GM23248 (cell line): ENCODE measurements at regions not wholly inside any gene's neighbourhood (a gene's known extent, or its start where the extent isn't known, plus 50 kb on each side); places are given as distances from the start of the nearest gene placed in this dataset.

ENCODE experiments used
- EZH2 ChIP-seq: fragments of 200-600 bp; sonication (generic); IDR thresholded peaks from 2 replicates; pipeline ENCODE4 v1.6.1; 2018; ENCODE audit warnings: antibody characterized with exemption, mild to moderate bottlenecking; ENCODE audit not compliant: insufficient read depth, poor library complexity, severe bottlenecking
- EZH2phosphoT487 ChIP-seq: fragments of 200-600 bp; sonication (generic); IDR thresholded peaks from 2 replicates; pipeline ENCODE4 v1.6.1; 2018; ENCODE audit warnings: antibody characterized with exemption, moderate library complexity, mild to moderate bottlenecking, low read depth; ENCODE audit not compliant: insufficient read depth

DNA sequence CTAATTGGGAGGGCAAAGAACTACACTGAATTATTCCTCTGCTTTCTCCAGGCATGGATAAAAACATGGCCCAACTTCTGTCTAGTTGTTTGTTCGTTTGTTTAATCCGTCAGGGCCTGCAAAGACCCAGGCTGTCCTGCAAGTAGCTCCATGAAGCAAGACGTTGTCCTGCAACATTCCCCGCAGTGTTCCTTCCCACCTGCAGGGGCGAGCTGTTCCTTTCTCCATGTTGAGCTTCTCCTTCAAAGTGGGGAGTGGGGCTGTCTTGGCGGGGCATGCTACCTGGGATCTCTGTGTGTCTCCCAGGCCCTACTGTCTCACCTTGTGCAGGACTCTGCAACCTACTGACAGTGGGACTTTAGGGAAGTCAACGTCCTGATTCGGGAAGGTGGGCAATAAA, 264.0 kb upstream of the SMIM21 start:
- TF ChIP-seq EZH2phosphoT487 (no peak), EZH2 (no peak)
